HL-60 (cell line): ENCODE measurements at regions not wholly inside any gene's neighbourhood (a gene's known extent, or its start where the extent isn't known, plus 50 kb on each side); places are given as distances from the start of the nearest gene placed in this dataset.

Experiments
- DNase-seq, 2 experiments: peaks; one replicate each; pipeline ENCODE4 v3.0.0-alpha.2; 2010 to 2020; ENCODE audit warnings: low read depth in 1 of 2, low spot score in 1 of 2
- H3K27ac ChIP-seq: fragments of 250-450 bp; sonication (Bioruptor Pico); replicated peaks from 2 replicates; pipeline ENCODE4 v1.5.1; 2020; ENCODE audit warnings: mild to moderate bottlenecking, moderate library complexity
- H3K27me3 ChIP-seq: fragments of 250-450 bp; sonication (Bioruptor Pico); 2 replicates; pipeline ENCODE4 v1.5.1; 2021; ENCODE audit warnings: mild to moderate bottlenecking, moderate library complexity; ENCODE audit not compliant: insufficient read depth, poor library complexity, severe bottlenecking
- H3K4me3 ChIP-seq: replicated peaks from 2 replicates; pipeline ENCODE4 v1.5.1; 2011; ENCODE audit warnings: mild to moderate bottlenecking, control low read depth, low read length; ENCODE audit not compliant: insufficient read depth
- GABPA ChIP-seq: IDR thresholded peaks from 2 replicates; pipeline ENCODE4 v1.6.1; 2012; ENCODE audit warnings: low read depth
- POLR2AphosphoS5 ChIP-seq: IDR thresholded peaks from 2 replicates; pipeline ENCODE4 v1.6.1; 2012; ENCODE audit warnings: low read depth
- SPI1 ChIP-seq: IDR thresholded peaks from 2 replicates; pipeline ENCODE4 v1.6.1; 2012; ENCODE audit warnings: low read depth, mild to moderate bottlenecking, borderline replicate concordance
- TF ChIP-seq, protein P1 (sequence below): IDR thresholded peaks from one replicate; pipeline ENCODE4 v1.5.1; 2011; ENCODE audit warnings: low read length, control low read depth, inconsistent platforms; ENCODE audit not compliant: insufficient read depth
- TF ChIP-seq, protein P2 (sequence below): IDR thresholded peaks from 2 replicates; pipeline ENCODE4 v1.6.1; 2012; ENCODE audit warnings: low read depth; ENCODE audit not compliant: insufficient replicate concordance

DNA sequence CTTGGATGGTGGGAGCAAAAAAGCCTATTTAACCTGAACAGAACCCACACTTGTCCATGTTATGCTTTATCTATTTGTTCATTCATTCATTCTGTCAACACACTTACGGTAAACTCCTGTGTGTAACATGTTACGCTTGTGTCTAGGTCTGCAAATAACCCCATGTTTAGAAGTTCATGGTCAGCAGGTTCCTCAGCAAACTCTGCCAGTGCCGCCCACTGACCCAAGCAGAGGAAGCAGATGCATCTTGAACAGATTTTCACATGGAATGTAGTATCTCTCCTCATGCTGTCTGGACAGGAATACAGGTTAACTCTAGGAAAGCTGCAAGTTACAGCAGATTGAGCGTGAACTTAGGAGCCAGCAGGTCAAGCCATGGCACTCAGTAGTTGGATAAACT is 213.7 kb upstream of the COPS8 start:
- TF ChIP-seq, protein P1, sequence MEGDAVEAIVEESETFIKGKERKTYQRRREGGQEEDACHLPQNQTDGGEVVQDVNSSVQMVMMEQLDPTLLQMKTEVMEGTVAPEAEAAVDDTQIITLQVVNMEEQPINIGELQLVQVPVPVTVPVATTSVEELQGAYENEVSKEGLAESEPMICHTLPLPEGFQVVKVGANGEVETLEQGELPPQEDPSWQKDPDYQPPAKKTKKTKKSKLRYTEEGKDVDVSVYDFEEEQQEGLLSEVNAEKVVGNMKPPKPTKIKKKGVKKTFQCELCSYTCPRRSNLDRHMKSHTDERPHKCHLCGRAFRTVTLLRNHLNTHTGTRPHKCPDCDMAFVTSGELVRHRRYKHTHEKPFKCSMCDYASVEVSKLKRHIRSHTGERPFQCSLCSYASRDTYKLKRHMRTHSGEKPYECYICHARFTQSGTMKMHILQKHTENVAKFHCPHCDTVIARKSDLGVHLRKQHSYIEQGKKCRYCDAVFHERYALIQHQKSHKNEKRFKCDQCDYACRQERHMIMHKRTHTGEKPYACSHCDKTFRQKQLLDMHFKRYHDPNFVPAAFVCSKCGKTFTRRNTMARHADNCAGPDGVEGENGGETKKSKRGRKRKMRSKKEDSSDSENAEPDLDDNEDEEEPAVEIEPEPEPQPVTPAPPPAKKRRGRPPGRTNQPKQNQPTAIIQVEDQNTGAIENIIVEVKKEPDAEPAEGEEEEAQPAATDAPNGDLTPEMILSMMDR = no peak
- TF ChIP-seq, protein P2, sequence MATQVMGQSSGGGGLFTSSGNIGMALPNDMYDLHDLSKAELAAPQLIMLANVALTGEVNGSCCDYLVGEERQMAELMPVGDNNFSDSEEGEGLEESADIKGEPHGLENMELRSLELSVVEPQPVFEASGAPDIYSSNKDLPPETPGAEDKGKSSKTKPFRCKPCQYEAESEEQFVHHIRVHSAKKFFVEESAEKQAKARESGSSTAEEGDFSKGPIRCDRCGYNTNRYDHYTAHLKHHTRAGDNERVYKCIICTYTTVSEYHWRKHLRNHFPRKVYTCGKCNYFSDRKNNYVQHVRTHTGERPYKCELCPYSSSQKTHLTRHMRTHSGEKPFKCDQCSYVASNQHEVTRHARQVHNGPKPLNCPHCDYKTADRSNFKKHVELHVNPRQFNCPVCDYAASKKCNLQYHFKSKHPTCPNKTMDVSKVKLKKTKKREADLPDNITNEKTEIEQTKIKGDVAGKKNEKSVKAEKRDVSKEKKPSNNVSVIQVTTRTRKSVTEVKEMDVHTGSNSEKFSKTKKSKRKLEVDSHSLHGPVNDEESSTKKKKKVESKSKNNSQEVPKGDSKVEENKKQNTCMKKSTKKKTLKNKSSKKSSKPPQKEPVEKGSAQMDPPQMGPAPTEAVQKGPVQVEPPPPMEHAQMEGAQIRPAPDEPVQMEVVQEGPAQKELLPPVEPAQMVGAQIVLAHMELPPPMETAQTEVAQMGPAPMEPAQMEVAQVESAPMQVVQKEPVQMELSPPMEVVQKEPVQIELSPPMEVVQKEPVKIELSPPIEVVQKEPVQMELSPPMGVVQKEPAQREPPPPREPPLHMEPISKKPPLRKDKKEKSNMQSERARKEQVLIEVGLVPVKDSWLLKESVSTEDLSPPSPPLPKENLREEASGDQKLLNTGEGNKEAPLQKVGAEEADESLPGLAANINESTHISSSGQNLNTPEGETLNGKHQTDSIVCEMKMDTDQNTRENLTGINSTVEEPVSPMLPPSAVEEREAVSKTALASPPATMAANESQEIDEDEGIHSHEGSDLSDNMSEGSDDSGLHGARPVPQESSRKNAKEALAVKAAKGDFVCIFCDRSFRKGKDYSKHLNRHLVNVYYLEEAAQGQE = no peak
- TF ChIP-seq POLR2AphosphoS5 (no peak), SPI1 (no peak), GABPA (no peak)
- Histone ChIP-seq H3K27me3 (peaks cover 2% of the 10 kb centered on the region), H3K27ac (peak overlapping the region; percentile 30), H3K4me3 (no peak overlapping the region)
- peak in 1 of 2 experiments; percentile 16 for DNase-seq

DNA sequence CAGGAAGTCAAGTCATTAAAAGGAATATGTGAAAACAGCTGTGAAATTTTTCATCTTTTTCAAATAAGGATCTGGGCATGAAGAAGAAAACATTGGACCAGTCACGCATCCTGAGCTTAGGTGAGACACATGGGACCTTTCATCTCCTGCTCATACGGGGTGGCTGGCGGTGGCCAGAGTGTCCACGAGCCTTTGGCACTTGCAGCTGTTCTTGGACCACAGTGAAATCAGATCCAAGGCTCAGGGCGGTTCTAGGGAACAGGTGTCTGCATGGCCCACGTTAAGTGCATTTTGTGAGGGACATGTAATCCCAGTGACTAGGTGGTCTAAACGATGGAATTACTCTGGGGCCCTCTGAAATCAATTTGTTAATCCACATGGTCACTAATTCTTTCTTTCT is 212.7 kb upstream of the COPS8 start:
- H3K4me3 ChIP-seq = no peak overlapping the region
- no peak for DNase-seq
- TF ChIP-seq, protein P1 = no peak
- TF ChIP-seq POLR2AphosphoS5 = no peak
- no peak for TF ChIP-seq GABPA
- no peak for TF ChIP-seq SPI1
- TF ChIP-seq, protein P2 = no peak
- no peak overlapping the region for H3K27ac ChIP-seq
- H3K27me3 ChIP-seq = peaks cover 2% of the 10 kb centered on the region

DNA sequence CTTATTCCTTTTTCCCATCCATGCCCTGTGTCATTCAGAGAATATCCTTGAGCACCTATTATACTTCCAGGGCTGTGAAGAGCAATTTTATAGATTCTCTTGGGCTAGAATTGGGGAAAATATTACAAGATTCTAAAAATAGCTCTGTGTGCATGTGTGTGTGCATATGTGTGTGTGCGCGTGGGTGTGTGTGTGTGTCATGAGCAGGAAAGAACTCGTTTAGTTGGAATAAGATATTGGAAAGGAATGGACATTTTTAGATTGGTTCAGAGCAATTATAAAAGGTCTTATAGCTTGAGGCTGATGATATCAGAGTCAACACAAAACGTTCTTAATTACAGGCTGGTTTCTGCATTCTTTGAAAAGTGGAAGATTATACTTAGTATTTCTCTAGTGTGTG is 212.1 kb upstream of the COPS8 start:
- no peak overlapping the region for H3K4me3 ChIP-seq
- peaks cover 2% of the 10 kb centered on the region for H3K27me3 ChIP-seq
- DNase-seq = no peak
- H3K27ac ChIP-seq = no peak overlapping the region
- TF ChIP-seq, protein P1 = no peak
- TF ChIP-seq, protein P2 = no peak
- TF ChIP-seq POLR2AphosphoS5 (no peak), GABPA (no peak), SPI1 (no peak)
